Body of pancreas (tissue), 4 donors: ENCODE measurements at regions not wholly inside any gene's neighbourhood (a gene's known extent, or its start where the extent isn't known, plus 50 kb on each side); places are given as distances from the start of the nearest gene placed in this dataset.

Experiments
- POLR2A ChIP-seq, 3 donors: fragments of 450-650 bp; IDR thresholded peaks; one replicate each; pipeline ENCODE4 v1.6.1; 2016; ENCODE audit warnings: antibody characterized with exemption in 3 of 3, mild to moderate bottlenecking in 2 of 3
- TF ChIP-seq, protein P1 (sequence below), 7 experiments: fragments of 450-650 bp in 4 of 7; fragments of 200-600 bp in 3 of 7; sonication (generic) in 3 of 7; IDR thresholded peaks; one replicate each; pipeline ENCODE4 v1.5.1; 2016 to 2019; ENCODE audit warnings: antibody characterized with exemption in 7 of 7

DNA sequence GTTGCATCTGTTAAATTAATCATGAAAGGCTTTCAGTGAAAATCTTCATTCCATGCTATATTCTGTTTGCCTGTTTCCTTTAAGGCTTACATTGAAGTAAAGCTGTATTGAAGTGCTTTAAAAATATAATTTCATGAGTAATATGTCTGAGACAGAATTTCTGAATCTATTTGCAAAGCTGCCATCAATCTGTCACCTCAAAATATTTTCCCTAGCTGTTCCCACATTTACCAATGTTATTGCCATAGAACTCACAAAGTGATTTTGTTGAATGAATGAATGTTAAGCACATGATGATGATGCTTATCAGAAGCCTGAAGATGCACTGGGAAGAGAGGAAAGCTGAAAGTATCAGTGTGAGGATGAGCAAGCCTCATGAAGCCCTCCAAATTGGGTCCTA, 115.8 kb downstream of the NHLRC3 start:
- TF ChIP-seq, protein P1, sequence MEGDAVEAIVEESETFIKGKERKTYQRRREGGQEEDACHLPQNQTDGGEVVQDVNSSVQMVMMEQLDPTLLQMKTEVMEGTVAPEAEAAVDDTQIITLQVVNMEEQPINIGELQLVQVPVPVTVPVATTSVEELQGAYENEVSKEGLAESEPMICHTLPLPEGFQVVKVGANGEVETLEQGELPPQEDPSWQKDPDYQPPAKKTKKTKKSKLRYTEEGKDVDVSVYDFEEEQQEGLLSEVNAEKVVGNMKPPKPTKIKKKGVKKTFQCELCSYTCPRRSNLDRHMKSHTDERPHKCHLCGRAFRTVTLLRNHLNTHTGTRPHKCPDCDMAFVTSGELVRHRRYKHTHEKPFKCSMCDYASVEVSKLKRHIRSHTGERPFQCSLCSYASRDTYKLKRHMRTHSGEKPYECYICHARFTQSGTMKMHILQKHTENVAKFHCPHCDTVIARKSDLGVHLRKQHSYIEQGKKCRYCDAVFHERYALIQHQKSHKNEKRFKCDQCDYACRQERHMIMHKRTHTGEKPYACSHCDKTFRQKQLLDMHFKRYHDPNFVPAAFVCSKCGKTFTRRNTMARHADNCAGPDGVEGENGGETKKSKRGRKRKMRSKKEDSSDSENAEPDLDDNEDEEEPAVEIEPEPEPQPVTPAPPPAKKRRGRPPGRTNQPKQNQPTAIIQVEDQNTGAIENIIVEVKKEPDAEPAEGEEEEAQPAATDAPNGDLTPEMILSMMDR (IDR thresholded peaks at IDR 0.05) = no peak
- no peak for TF ChIP-seq POLR2A (IDR thresholded peaks at IDR 0.05)
